BE2C (cell line): ENCODE measurements at regions not wholly inside any gene's neighbourhood (a gene's known extent, or its start where the extent isn't known, plus 50 kb on each side); places are given as distances from the start of the nearest gene placed in this dataset.

Source experiments
- DNase-seq: peaks from one replicate; pipeline ENCODE4 v3.0.0-alpha.2; 2020
- H3K27me3 ChIP-seq: fragments of 250-450 bp; sonication (Bioruptor Pico); 2 replicates; pipeline ENCODE4 v1.5.1; 2020; ENCODE audit warnings: mild to moderate bottlenecking
- H3K36me3 ChIP-seq: fragments of 250-450 bp; sonication (Bioruptor Pico); 2 replicates; pipeline ENCODE4 v1.5.1; 2020; ENCODE audit warnings: mild to moderate bottlenecking
- H3K4me1 ChIP-seq: fragments of 250-450 bp; sonication (Bioruptor Pico); 2 replicates; pipeline ENCODE4 v1.5.1; 2020
- H3K4me3 ChIP-seq: 2 replicates; pipeline ENCODE4 v1.5.1; 2011; ENCODE audit warnings: low read depth, low read length
- H3K9me3 ChIP-seq: fragments of 250-450 bp; sonication (Bioruptor Pico); 2 replicates; pipeline ENCODE4 v1.5.1; 2020
- TF ChIP-seq, protein P1 (sequence below): IDR thresholded peaks from 2 replicates; pipeline ENCODE4 v1.5.1; 2012; ENCODE audit warnings: mild to moderate bottlenecking, low read depth, low read length

DNA sequence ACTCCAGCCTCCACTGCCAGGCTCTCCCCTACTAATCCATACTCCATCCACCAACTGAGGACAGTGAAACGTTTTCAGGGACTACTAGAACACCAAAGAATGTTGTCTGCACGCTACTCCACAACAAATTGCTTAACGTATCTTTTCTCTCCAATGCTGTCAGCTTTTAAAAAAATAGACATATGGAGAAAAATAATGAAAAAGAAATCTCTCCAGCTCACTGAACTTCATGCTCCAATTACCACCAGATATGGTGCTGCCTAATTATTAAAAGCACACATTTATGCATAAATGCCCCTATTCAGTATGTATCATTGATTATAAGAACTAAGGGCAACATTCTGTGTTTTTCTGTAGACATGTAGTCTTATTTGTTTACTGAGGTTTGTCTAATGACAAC, 672.2 kb upstream of the ANO3 start:
- no peak for DNase-seq
- TF ChIP-seq, protein P1, sequence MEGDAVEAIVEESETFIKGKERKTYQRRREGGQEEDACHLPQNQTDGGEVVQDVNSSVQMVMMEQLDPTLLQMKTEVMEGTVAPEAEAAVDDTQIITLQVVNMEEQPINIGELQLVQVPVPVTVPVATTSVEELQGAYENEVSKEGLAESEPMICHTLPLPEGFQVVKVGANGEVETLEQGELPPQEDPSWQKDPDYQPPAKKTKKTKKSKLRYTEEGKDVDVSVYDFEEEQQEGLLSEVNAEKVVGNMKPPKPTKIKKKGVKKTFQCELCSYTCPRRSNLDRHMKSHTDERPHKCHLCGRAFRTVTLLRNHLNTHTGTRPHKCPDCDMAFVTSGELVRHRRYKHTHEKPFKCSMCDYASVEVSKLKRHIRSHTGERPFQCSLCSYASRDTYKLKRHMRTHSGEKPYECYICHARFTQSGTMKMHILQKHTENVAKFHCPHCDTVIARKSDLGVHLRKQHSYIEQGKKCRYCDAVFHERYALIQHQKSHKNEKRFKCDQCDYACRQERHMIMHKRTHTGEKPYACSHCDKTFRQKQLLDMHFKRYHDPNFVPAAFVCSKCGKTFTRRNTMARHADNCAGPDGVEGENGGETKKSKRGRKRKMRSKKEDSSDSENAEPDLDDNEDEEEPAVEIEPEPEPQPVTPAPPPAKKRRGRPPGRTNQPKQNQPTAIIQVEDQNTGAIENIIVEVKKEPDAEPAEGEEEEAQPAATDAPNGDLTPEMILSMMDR: no peak
- Histone ChIP-seq H3K9me3 (no peaks in the 10 kb centered on the region), H3K4me3 (no peak overlapping the region), H3K27me3 (no peaks in the 10 kb centered on the region), H3K36me3 (no peaks in the 10 kb centered on the region), H3K4me1 (no peaks in the 10 kb centered on the region)

DNA sequence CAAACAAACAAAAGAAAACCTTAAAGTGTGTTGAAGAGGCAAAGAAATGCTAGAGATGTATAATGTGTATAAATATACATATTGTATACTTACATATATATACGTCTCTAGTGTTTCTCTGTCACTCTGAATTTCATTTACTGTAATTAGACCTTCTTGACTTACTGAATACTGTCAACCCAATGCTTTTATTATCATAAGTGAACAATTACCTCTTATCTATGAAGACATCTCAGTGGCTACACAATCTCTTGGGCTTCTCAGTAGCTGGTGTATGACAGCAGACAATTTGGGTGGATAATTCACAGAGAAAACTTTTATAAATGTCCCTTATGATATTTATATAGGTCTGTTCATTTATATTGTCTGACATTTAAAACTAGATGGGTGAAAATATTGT, 664.1 kb upstream of the ANO3 start:
- Histone ChIP-seq H3K27me3 (no peaks in the 10 kb centered on the region), H3K36me3 (no peaks in the 10 kb centered on the region), H3K9me3 (no peaks in the 10 kb centered on the region), H3K4me3 (no peak overlapping the region), H3K4me1 (no peaks in the 10 kb centered on the region)
- TF ChIP-seq, protein P1: no peak
- DNase-seq: no peak

DNA sequence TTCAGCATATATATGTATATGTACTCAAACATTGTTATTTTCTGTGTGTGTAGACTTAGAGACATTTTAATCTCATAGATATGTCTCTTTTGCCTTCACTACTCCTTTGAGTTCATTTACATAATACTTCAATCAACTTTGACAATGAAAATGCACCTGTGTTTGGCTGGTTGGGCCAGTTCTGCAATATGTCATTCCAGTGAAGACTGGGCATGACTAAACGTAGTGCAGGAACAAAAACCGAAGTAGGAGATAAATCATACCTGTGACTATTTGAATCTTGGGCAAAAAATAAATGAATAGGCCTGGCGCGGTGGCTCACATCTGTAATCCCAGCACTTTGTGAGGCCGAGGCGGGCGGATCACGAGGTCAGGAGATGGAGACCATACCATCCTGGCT, 640.0 kb upstream of the ANO3 start:
- TF ChIP-seq, protein P1: no peak
- H3K27me3 ChIP-seq: no peaks in the 10 kb centered on the region
- no peak for DNase-seq
- no peaks in the 10 kb centered on the region for H3K9me3 ChIP-seq
- H3K4me1 ChIP-seq: no peaks in the 10 kb centered on the region
- no peaks in the 10 kb centered on the region for H3K36me3 ChIP-seq
- H3K4me3 ChIP-seq: no peak overlapping the region

DNA sequence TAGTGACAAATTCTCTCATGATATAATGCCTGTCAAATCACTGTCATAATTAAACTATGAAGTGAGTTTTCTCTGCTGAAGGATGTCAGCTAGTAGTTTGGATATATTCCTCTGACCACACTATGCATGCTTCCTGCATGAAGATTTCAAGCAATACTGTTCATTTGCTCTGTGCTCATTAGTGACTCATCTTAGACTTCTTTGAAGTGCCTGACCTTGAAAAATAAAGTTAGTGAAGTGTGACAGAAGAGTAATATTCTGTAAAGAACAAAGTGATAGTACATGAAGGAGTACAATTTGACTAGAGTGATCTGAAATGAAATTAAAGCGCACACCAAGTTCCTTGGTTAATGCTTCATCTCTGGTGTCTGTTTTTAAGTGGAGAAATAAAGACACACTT, 629.5 kb upstream of the ANO3 start:
- Histone ChIP-seq H3K27me3 (no peaks in the 10 kb centered on the region), H3K4me1 (no peaks in the 10 kb centered on the region), H3K9me3 (no peaks in the 10 kb centered on the region), H3K36me3 (no peaks in the 10 kb centered on the region), H3K4me3 (no peak overlapping the region)
- TF ChIP-seq, protein P1: no peak
- DNase-seq: no peak

DNA sequence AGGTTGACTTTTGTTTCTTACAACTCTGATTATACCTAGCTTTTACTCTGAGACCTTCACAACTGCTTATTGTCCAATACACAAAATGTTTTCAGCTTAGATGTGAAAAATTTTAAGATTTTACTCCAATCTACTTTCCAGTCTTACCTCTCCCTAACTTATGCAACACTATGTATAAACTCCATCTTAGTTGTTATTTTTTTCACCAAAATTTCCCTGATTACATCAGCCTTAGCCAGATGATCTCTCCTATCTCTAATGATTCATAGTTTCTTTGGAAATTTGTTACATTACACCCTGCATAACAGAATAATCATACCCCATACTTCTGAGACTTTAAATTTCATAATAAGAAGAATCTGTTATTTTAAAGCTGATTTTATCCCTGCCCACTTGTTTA, 621.0 kb upstream of the ANO3 start:
- TF ChIP-seq, protein P1: no peak
- Histone ChIP-seq H3K9me3 (no peaks in the 10 kb centered on the region), H3K27me3 (no peaks in the 10 kb centered on the region)

DNA sequence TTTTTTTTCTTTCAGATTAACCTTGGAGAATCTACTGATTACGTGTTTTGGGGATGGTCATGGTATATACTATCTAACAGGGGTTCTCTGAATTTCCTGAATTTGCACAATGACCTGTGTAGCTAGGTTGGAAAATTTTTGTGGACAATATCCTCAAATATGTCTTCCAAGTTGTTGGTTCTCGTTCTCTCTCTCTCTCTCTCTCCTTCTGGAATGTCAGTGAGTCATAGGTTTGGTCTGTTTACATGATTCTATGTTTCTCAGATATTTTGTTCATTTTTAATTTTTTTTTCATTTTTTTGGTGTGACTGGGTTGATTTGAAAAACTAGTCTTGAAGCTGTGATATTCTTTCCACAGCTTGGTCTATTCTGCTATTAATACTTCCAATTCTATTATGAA, 604.0 kb upstream of the ANO3 start:
- Histone ChIP-seq H3K9me3 (no peaks in the 10 kb centered on the region), H3K27me3 (no peaks in the 10 kb centered on the region), H3K4me1 (no peaks in the 10 kb centered on the region), H3K36me3 (no peaks in the 10 kb centered on the region), H3K4me3 (no peak overlapping the region)
- TF ChIP-seq, protein P1: no peak
- no peak for DNase-seq

More for the DNA sequence above, 621.0 kb upstream of the ANO3 start:
- no peak for DNase-seq
- H3K4me3 ChIP-seq: no peak overlapping the region
- H3K36me3 ChIP-seq: no peaks in the 10 kb centered on the region
- no peaks in the 10 kb centered on the region for H3K4me1 ChIP-seq
